ENCODE measurements at regions not wholly inside any gene's neighbourhood (a gene's known extent, or its start where the extent isn't known, plus 50 kb on each side); places are given as distances from the start of the nearest gene placed in this dataset.

GRCh38 chr1:37277366-37277765, 197.0 kb upstream of the ZC3H12A start:
- H3K9ac ChIP-seq (replicated peaks; ENCODE audit: extremely low read depth, insufficient read depth, low read length) = no peak overlapping the region
- BruUV-seq (replicated peaks) = no TSS peak
- no peaks in the 10 kb centered on the region for H3K27me3 ChIP-seq (ENCODE audit: control insufficient read depth in 2 of 2, insufficient read depth in 2 of 2, low read length in 2 of 2)
- H3K79me2 ChIP-seq (ENCODE audit: control insufficient read depth, insufficient read depth, low read length) = no peaks in the 10 kb centered on the region
- ChIA-PET POLR2A (no interaction called here), CTCF (no interaction called here)
- no peak overlapping the region for H3K27ac ChIP-seq (ENCODE audit: insufficient read depth, low read depth, low read length)
- no peaks in the 10 kb centered on the region for H3K4me1 ChIP-seq (ENCODE audit: control insufficient read depth, extremely low read depth, insufficient read depth, low read length)
- H3K9me3 ChIP-seq (replicated peaks; ENCODE audit: control insufficient read depth, insufficient read depth, low read length) = no peaks in the 10 kb centered on the region
- TF ChIP-seq GATA2 (IDR thresholded peaks at IDR 0.05; ENCODE audit: insufficient read depth, insufficient read length, low read depth, low read length) (no peak), MYC (IDR thresholded peaks at IDR 0.05; ENCODE audit: low read depth, low read length) (no peak), MAX (IDR thresholded peaks at IDR 0.05; ENCODE audit: insufficient read depth, insufficient read length) (no peak), JUN (IDR thresholded peaks at IDR 0.05; ENCODE audit: borderline replicate concordance, insufficient read depth, insufficient read length, low read depth) (no peak), EZH2 (IDR thresholded peaks at IDR 0.05; ENCODE audit: borderline replicate concordance, low read depth, low read length, severe bottlenecking) (no peak), POLR2A (IDR thresholded peaks at IDR 0.05; ENCODE audit: low read depth, low read length) (no peak), FOS (IDR thresholded peaks at IDR 0.05; ENCODE audit: borderline replicate concordance, insufficient read depth, low read length) (no peak), CTCF (IDR thresholded peaks at IDR 0.05; ENCODE audit: extremely low read depth in 1 of 2, insufficient read depth in 1 of 2, low read depth in 1 of 2, low read length in 2 of 2) (no peak), POLR2AphosphoS5 (IDR thresholded peaks at IDR 0.05; ENCODE audit: insufficient read depth, low read depth, low read length) (no peak)
- dilution Hi-C loops (cut with MboI; ENCODE audit: extremely low pct_ligation_motif_present, low sequenced_read_pairs) (no loop called here), intact Hi-C loops (cut with micrococcal nuclease) (no loop called here)
- H3K4me3 ChIP-seq (replicated peaks in 1 of 3; ENCODE audit: insufficient read depth in 1 of 3, low read depth in 1 of 3, low read length in 3 of 3) = no peak overlapping the region
- FAIRE-seq (no peak), DNase-seq (ENCODE audit: low read depth, low spot score) (no peak)
- no peak overlapping the region for H3K4me2 ChIP-seq (ENCODE audit: insufficient read depth, low read length)
- H3K36me3 ChIP-seq (ENCODE audit: control insufficient read depth in 2 of 2, extremely low read depth in 1 of 2, insufficient read depth in 2 of 2, low read length in 2 of 2) = no peaks in the 10 kb centered on the region
- H3K9me1 ChIP-seq (replicated peaks; ENCODE audit: control insufficient read depth, extremely low read depth, insufficient read depth, low read length) = no peaks in the 10 kb centered on the region
- no peak overlapping the region for H2AFZ ChIP-seq (ENCODE audit: low read depth, low read length)
- H4K20me1 ChIP-seq (replicated peaks; ENCODE audit: control insufficient read depth, extremely low read depth, insufficient read depth, low read length) = no peaks in the 10 kb centered on the region

Data from endothelial cell of umbilical vein (primary cell).